ENCODE measurements at regions not wholly inside any gene's neighbourhood (a gene's known extent, or its start where the extent isn't known, plus 50 kb on each side); places are given as distances from the start of the nearest gene placed in this dataset.

GRCh38 chr3:18649666-18650363 lies 224.7 kb upstream of the SATB1 start:
- H2BK12ac ChIP-seq (ENCODE audit: low read depth, low read length): no peak overlapping the region
- H3K4me3 ChIP-seq (ENCODE audit: extremely low read depth in 1 of 4, insufficient read depth in 2 of 4, low read depth in 3 of 4, low read length in 4 of 4): no peak overlapping the region
- H3K36me3 ChIP-seq (ENCODE audit: control insufficient read depth in 2 of 4, insufficient read depth in 4 of 4, low read length in 3 of 4): no peaks in the 10 kb centered on the region
- WGBS, 2 experiments (ENCODE audit: extremely low coverage in 1 of 2, insufficient coverage in 1 of 2, insufficient read length in 1 of 2, insufficient replicate concordance in 2 of 2, low coverage in 1 of 2, low lambda C conversion rate in 2 of 2, missing lambda C conversion rate in 1 of 2): 78% methylated on average over 4 of the region's 4 CpGs; no CpG with 5 or more reads in 1 of the 2 experiments
- H3K9ac ChIP-seq (replicated peaks in 1 of 4; ENCODE audit: extremely low read depth in 1 of 4, low read depth in 3 of 4, low read length in 3 of 4): no peak overlapping the region
- H2AK5ac ChIP-seq (ENCODE audit: low read depth, low read length): no peak overlapping the region
- H3K27me3 ChIP-seq (replicated peaks in 1 of 4; ENCODE audit: control insufficient read depth in 3 of 4, extremely low read depth in 1 of 4, insufficient read depth in 3 of 4, low read length in 3 of 4): no peaks in the 10 kb centered on the region
- no peak overlapping the region for H2BK20ac ChIP-seq (ENCODE audit: low read length)
- H4K5ac ChIP-seq (ENCODE audit: insufficient read length, low read depth, low read length): no peak overlapping the region
- no peaks in the 10 kb centered on the region for H3K9me3 ChIP-seq (ENCODE audit: insufficient read depth in 2 of 2, low read depth in 1 of 2, low read length in 1 of 2)
- no peaks in the 10 kb centered on the region for H3K79me1 ChIP-seq (ENCODE audit: low read depth, low read length)
- H3K79me2 ChIP-seq (ENCODE audit: control insufficient read depth in 1 of 2, insufficient read depth in 2 of 2, low read length in 2 of 2): no peaks in the 10 kb centered on the region
- H3K23me2 ChIP-seq (ENCODE audit: low read depth, low read length): no peaks in the 10 kb centered on the region
- H2BK120ac ChIP-seq (replicated peaks; ENCODE audit: low read depth, low read length): no peak overlapping the region
- no peak overlapping the region for H4K8ac ChIP-seq (ENCODE audit: extremely low read depth, insufficient read depth, low read length)
- H3K4me1 ChIP-seq (replicated peaks in 1 of 4; ENCODE audit: control insufficient read depth in 3 of 4, insufficient read depth in 4 of 4, low read length in 3 of 4): no peaks in the 10 kb centered on the region
- no peak overlapping the region for H3K27ac ChIP-seq (ENCODE audit: low read depth, low read length)
- H3K18ac ChIP-seq (ENCODE audit: extremely low read depth, low read length): no peak overlapping the region
- H3K4ac ChIP-seq (replicated peaks; ENCODE audit: insufficient read length, low read depth, low read length): no peak overlapping the region
- no peak overlapping the region for H2BK5ac ChIP-seq (ENCODE audit: low read depth, low read length)
- DNase-seq (ENCODE audit: low read depth in 1 of 2, low spot score in 2 of 2) (no peak), FAIRE-seq (no peak)
- no peak overlapping the region for H4K91ac ChIP-seq (replicated peaks; ENCODE audit: insufficient read length, low read length)
- no peak overlapping the region for H3K23ac ChIP-seq (ENCODE audit: insufficient read length)
- no peak overlapping the region for H3K56ac ChIP-seq (replicated peaks; ENCODE audit: insufficient read length, low read depth, low read length)
- H2BK15ac ChIP-seq (ENCODE audit: low read length): no peak overlapping the region
- H3K4me2 ChIP-seq (ENCODE audit: insufficient read depth in 1 of 2, low read depth in 2 of 2, low read length in 2 of 2): no peak overlapping the region
- no peak overlapping the region for H2AFZ ChIP-seq (ENCODE audit: low read length)
- POLR2A ChIA-PET (ENCODE audit: partially characterized antibody): no interaction called here
- CTCF ChIA-PET (ENCODE audit: partially characterized antibody): interaction anchor here (0.6 to 2.0 kb wide), 4 partner anchors 8 to 1680 kb away, joined by 3 to 7 read pairs (median 4); no protein-coding TSS in a partner anchor
- H4K20me1 ChIP-seq (replicated peaks in 1 of 2; ENCODE audit: control insufficient read depth in 1 of 2, insufficient read depth in 2 of 2, low read length in 2 of 2): no peaks in the 10 kb centered on the region
- no peak overlapping the region for H3K14ac ChIP-seq (ENCODE audit: insufficient read length)
- TF ChIP-seq ZNF274 (IDR thresholded peaks at IDR 0.05; ENCODE audit: borderline replicate concordance, extremely low read depth, low read length): no peak
- no peak for TF ChIP-seq TBP (IDR thresholded peaks at IDR 0.05; ENCODE audit: low read depth, low read length)
- no peak for TF ChIP-seq CBX5 (IDR thresholded peaks at IDR 0.05; ENCODE audit: low read depth, low read length)
- TF ChIP-seq RBBP5 (IDR thresholded peaks at IDR 0.05; ENCODE audit: borderline replicate concordance, low read depth, low read length): no peak
- no peak for TF ChIP-seq SP4 (IDR thresholded peaks at IDR 0.05; ENCODE audit: low read length)
- TF ChIP-seq ASH2L (IDR thresholded peaks at IDR 0.05; ENCODE audit: low read length): no peak
- TF ChIP-seq SUZ12 (IDR thresholded peaks at IDR 0.05; ENCODE audit: low read length): no peak
- no peak for TF ChIP-seq EZH2 (IDR thresholded peaks at IDR 0.05; ENCODE audit: low read depth, low read length, severe bottlenecking)

Data from H1 (cell line).